ENCODE measurements at regions not wholly inside any gene's neighbourhood (a gene's known extent, or its start where the extent isn't known, plus 50 kb on each side); places are given as distances from the start of the nearest gene placed in this dataset.

DNA sequence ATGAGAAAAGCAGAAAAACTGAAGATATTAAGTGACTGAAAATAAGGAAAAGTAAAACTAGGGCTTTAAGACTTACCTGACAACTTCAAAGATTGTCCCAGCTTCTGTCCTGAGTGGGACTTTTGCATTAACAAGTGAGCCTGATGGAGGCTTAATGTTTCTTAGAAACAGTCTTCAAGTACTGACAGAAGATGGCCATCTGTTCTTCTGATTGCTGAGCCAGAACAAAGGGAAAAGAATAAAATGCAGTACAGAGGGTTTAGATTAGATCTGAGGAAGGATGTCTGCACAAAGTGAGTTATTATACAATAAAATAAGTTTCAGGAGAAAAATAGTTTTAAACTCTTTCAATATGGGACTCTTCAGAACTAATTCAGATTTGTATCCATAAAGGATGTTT lies 500.7 kb downstream of the CETN3 start:
- no peaks in the 10 kb centered on the region for H3K27me3 ChIP-seq (ENCODE audit: insufficient read depth, insufficient read length)
- H3K9ac ChIP-seq (ENCODE audit: insufficient read length, low read depth), result no peak overlapping the region
- no peaks in the 10 kb centered on the region for H3K36me3 ChIP-seq (ENCODE audit: insufficient read depth, insufficient read length, low read length)
- H3K4me3 ChIP-seq (ENCODE audit: insufficient read length, low read depth), result no peak overlapping the region
- no peaks in the 10 kb centered on the region for H3K9me3 ChIP-seq (ENCODE audit: insufficient read depth, low read length)
- TF ChIP-seq SUZ12 (IDR thresholded peaks at IDR 0.05; ENCODE audit: extremely low read depth, insufficient read depth, insufficient read length), result no peak
- no peak for TF ChIP-seq ZNF274 (IDR thresholded peaks at IDR 0.05; ENCODE audit: low read depth, low read length)
- no peak for TF ChIP-seq YY1 (IDR thresholded peaks at IDR 0.05; ENCODE audit: insufficient read depth, insufficient read length)
- no peaks in the 10 kb centered on the region for H3K4me1 ChIP-seq (ENCODE audit: insufficient read depth, insufficient read length)
- DNase-seq (ENCODE audit: low read depth, low spot score), result no peak

DNA sequence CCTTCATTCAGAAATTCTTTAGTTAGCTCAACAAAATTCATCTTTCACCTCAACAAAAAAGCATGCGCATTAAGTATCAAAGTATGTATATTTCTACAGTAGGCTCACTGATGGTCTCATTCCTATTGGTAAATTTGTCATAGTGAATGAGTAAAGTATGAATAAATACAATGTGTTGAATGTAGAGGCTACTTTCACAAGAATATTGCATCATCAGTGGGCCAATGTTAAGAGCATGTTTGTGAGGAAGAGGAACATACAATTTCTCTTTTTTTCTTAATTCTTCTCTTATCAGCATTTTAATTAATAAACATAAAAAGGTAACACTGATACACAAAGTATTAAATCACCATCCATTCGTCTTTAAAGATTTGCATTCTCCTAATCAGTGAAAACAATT lies 505.1 kb downstream of the CETN3 start:
- no peaks in the 10 kb centered on the region for H3K36me3 ChIP-seq (ENCODE audit: insufficient read depth, insufficient read length, low read length)
- TF ChIP-seq YY1 (IDR thresholded peaks at IDR 0.05; ENCODE audit: insufficient read depth, insufficient read length) (no peak), ZNF274 (IDR thresholded peaks at IDR 0.05; ENCODE audit: low read depth, low read length) (no peak), SUZ12 (IDR thresholded peaks at IDR 0.05; ENCODE audit: extremely low read depth, insufficient read depth, insufficient read length) (no peak)

DNA sequence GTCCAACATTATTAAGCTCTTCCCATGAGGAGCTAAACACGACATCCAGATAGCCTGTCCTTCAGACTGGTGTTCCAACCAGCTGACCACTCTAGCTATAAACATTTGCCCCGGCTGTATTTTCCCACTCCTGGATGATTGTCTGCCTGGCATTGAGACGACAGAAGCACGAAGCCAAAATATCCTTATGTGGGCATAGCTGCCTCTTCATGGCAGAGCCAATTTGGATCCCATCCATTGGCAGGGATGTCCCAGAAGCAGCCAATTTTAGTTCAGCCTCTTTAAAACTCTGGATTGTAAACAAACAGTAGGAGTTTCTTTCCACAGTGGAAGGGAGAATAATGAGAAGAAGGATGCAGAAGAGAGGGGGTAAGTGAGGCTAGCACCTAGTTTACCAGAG lies 507.6 kb downstream of the CETN3 start:
- DNase-seq (ENCODE audit: low read depth, low spot score), result no peak
- Histone ChIP-seq H3K27me3 (ENCODE audit: insufficient read depth, insufficient read length) (no peaks in the 10 kb centered on the region), H3K4me3 (ENCODE audit: insufficient read length, low read depth) (no peak overlapping the region), H3K9ac (ENCODE audit: insufficient read length, low read depth) (no peak overlapping the region), H3K4me1 (ENCODE audit: insufficient read depth, insufficient read length) (no peaks in the 10 kb centered on the region), H3K9me3 (ENCODE audit: insufficient read depth, low read length) (no peaks in the 10 kb centered on the region), H3K36me3 (ENCODE audit: insufficient read depth, insufficient read length, low read length) (no peaks in the 10 kb centered on the region)
- TF ChIP-seq ZNF274 (IDR thresholded peaks at IDR 0.05; ENCODE audit: low read depth, low read length), result no peak
- TF ChIP-seq SUZ12 (IDR thresholded peaks at IDR 0.05; ENCODE audit: extremely low read depth, insufficient read depth, insufficient read length), result no peak
- TF ChIP-seq YY1 (IDR thresholded peaks at IDR 0.05; ENCODE audit: insufficient read depth, insufficient read length), result no peak

More for the DNA sequence above, 505.1 kb downstream of the CETN3 start:
- no peaks in the 10 kb centered on the region for H3K4me1 ChIP-seq (ENCODE audit: insufficient read depth, insufficient read length)
- no peak overlapping the region for H3K9ac ChIP-seq (ENCODE audit: insufficient read length, low read depth)
- no peak for DNase-seq (ENCODE audit: low read depth, low spot score)
- no peaks in the 10 kb centered on the region for H3K9me3 ChIP-seq (ENCODE audit: insufficient read depth, low read length)
- H3K4me3 ChIP-seq (ENCODE audit: insufficient read length, low read depth), result no peak overlapping the region
- no peaks in the 10 kb centered on the region for H3K27me3 ChIP-seq (ENCODE audit: insufficient read depth, insufficient read length)

DNA sequence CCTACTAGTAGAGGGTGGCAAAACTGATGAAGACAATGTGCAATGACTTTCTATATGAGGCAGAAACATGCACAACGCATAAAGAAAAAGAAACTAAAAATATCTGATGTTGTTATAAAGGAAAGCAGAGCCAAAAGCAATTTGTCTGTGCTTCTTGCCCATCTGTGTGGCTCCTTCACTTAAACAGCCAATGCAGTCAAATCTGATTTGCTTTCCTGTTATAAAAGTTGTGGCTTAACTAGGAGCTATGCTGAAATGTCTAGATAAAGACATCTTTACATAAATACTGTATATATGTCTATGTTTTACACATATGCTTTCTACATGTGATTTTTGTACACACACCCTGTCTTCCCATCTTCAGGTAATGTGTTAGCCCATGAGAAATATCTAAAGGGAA lies 508.2 kb downstream of the CETN3 start:
- no peaks in the 10 kb centered on the region for H3K4me1 ChIP-seq (ENCODE audit: insufficient read depth, insufficient read length)
- no peaks in the 10 kb centered on the region for H3K27me3 ChIP-seq (ENCODE audit: insufficient read depth, insufficient read length)
- H3K36me3 ChIP-seq (ENCODE audit: insufficient read depth, insufficient read length, low read length), result no peaks in the 10 kb centered on the region
- TF ChIP-seq ZNF274 (IDR thresholded peaks at IDR 0.05; ENCODE audit: low read depth, low read length) (no peak), SUZ12 (IDR thresholded peaks at IDR 0.05; ENCODE audit: extremely low read depth, insufficient read depth, insufficient read length) (no peak), YY1 (IDR thresholded peaks at IDR 0.05; ENCODE audit: insufficient read depth, insufficient read length) (no peak)
- H3K4me3 ChIP-seq (ENCODE audit: insufficient read length, low read depth), result no peak overlapping the region
- no peaks in the 10 kb centered on the region for H3K9me3 ChIP-seq (ENCODE audit: insufficient read depth, low read length)
- no peak for DNase-seq (ENCODE audit: low read depth, low spot score)
- no peak overlapping the region for H3K9ac ChIP-seq (ENCODE audit: insufficient read length, low read depth)

DNA sequence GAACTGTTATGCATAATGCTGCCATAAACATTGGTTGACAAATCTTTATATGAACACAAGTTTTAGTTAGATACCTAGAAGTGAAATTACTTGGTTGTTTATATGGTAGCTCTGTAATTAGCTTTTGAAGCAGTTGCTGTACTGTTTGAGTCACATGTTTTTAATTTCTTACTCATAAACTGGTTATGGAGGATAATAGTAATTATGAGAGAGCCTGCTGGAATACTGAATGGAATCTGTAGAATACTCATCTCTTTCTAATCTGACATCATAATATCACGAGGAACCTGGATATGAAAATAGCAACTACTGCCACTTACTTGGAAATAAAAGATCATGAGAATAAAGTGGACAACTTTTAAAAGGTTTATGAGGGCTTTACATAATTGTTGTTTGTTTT lies 509.2 kb downstream of the CETN3 start:
- Histone ChIP-seq H3K4me3 (ENCODE audit: insufficient read length, low read depth) (no peak overlapping the region), H3K4me1 (ENCODE audit: insufficient read depth, insufficient read length) (no peaks in the 10 kb centered on the region)

DNA sequence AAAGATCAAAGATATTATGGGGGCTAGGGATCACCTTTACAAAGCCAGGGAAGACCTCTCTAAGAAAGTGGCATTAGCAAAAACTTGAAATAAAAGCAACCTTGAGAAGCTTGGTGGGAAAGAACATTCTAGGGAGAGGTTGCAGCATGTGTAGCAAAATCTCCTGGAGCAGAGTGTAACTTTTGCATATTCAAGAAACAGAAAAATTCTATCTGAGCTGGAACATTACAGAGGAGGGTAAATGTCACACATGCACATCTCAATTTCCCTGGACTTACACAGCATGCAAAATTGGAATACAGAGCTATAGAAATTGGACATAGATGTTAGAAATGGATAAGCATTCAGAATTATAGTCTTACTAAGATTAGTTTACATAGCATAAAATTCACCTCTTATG lies 510.0 kb downstream of the CETN3 start:
- Histone ChIP-seq H3K9ac (ENCODE audit: insufficient read length, low read depth) (no peak overlapping the region), H3K4me3 (ENCODE audit: insufficient read length, low read depth) (no peak overlapping the region), H3K9me3 (ENCODE audit: insufficient read depth, low read length) (peaks cover 2% of the 10 kb centered on the region; the same call in 1 of the 2 replicates), H3K4me1 (ENCODE audit: insufficient read depth, insufficient read length) (no peaks in the 10 kb centered on the region), H3K36me3 (ENCODE audit: insufficient read depth, insufficient read length, low read length) (no peaks in the 10 kb centered on the region), H3K27me3 (ENCODE audit: insufficient read depth, insufficient read length) (no peaks in the 10 kb centered on the region)
- DNase-seq (ENCODE audit: low read depth, low spot score), result no peak
- TF ChIP-seq SUZ12 (IDR thresholded peaks at IDR 0.05; ENCODE audit: extremely low read depth, insufficient read depth, insufficient read length) (no peak), YY1 (IDR thresholded peaks at IDR 0.05; ENCODE audit: insufficient read depth, insufficient read length) (no peak), ZNF274 (IDR thresholded peaks at IDR 0.05; ENCODE audit: low read depth, low read length) (no peak)

More for the DNA sequence above, 509.2 kb downstream of the CETN3 start:
- DNase-seq (ENCODE audit: low read depth, low spot score), result no peak
- Histone ChIP-seq H3K36me3 (ENCODE audit: insufficient read depth, insufficient read length, low read length) (no peaks in the 10 kb centered on the region), H3K9me3 (ENCODE audit: insufficient read depth, low read length) (no peaks in the 10 kb centered on the region), H3K27me3 (ENCODE audit: insufficient read depth, insufficient read length) (no peaks in the 10 kb centered on the region), H3K9ac (ENCODE audit: insufficient read length, low read depth) (no peak overlapping the region)
- TF ChIP-seq SUZ12 (IDR thresholded peaks at IDR 0.05; ENCODE audit: extremely low read depth, insufficient read depth, insufficient read length), result no peak
- no peak for TF ChIP-seq YY1 (IDR thresholded peaks at IDR 0.05; ENCODE audit: insufficient read depth, insufficient read length)
- TF ChIP-seq ZNF274 (IDR thresholded peaks at IDR 0.05; ENCODE audit: low read depth, low read length), result no peak

DNA sequence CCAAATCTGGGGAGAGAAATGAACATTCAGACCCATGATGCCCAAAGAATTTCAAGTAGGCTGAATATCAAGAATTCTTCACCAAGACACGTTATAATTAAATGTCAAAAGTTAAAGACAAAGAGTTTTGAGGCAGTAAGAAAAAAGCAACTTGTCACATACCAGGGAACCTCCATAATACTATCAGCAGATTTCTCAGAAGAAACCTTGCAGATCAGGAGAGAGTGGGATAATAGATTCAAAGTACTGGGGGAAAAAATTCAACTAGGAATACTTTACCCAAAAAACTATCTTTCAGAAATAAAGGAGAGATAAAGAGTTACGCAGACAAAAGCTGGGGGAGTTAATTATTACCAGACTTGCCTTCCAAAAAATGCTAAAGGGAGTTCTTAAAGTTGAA lies 516.0 kb downstream of the CETN3 start:
- no peak for DNase-seq (ENCODE audit: low read depth, low spot score)
- H3K4me3 ChIP-seq (ENCODE audit: insufficient read length, low read depth), result no peak overlapping the region
- H3K27me3 ChIP-seq (ENCODE audit: insufficient read depth, insufficient read length), result no peaks in the 10 kb centered on the region
- no peaks in the 10 kb centered on the region for H3K36me3 ChIP-seq (ENCODE audit: insufficient read depth, insufficient read length, low read length)
- H3K9ac ChIP-seq (ENCODE audit: insufficient read length, low read depth), result no peak overlapping the region
- TF ChIP-seq ZNF274 (IDR thresholded peaks at IDR 0.05; ENCODE audit: low read depth, low read length) (no peak), SUZ12 (IDR thresholded peaks at IDR 0.05; ENCODE audit: extremely low read depth, insufficient read depth, insufficient read length) (no peak)
- no peaks in the 10 kb centered on the region for H3K4me1 ChIP-seq (ENCODE audit: insufficient read depth, insufficient read length)
- H3K9me3 ChIP-seq (ENCODE audit: insufficient read depth, low read length), result peaks cover 19% of the 10 kb centered on the region; the same call in 1 of the 2 replicates

DNA sequence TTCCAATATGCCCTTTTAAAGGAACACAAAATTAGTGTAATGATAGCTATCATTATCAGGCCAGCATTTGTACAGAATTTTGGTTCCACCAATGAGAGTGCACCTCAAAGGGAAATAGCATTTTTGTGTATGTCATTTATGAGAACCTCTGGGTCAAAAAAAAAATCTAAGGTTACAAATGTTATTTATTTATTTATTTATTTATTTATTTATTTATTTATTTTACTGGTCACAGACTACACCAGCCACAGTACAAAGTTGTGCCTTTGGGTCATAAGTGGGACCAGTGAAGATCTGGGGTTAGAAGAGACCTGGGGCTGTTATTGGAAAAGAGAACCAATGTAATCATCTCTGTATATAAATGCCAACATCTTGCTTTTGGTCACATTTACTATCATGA lies 523.9 kb downstream of the CETN3 start:
- H3K9me3 ChIP-seq (ENCODE audit: insufficient read depth, low read length), result no peaks in the 10 kb centered on the region
- no peak overlapping the region for H3K4me3 ChIP-seq (ENCODE audit: insufficient read length, low read depth)
- no peaks in the 10 kb centered on the region for H3K27me3 ChIP-seq (ENCODE audit: insufficient read depth, insufficient read length)
- H3K36me3 ChIP-seq (ENCODE audit: insufficient read depth, insufficient read length, low read length), result no peaks in the 10 kb centered on the region
- H3K4me1 ChIP-seq (ENCODE audit: insufficient read depth, insufficient read length), result no peaks in the 10 kb centered on the region
- DNase-seq (ENCODE audit: low read depth, low spot score), result no peak
- TF ChIP-seq ZNF274 (IDR thresholded peaks at IDR 0.05; ENCODE audit: low read depth, low read length) (no peak), YY1 (IDR thresholded peaks at IDR 0.05; ENCODE audit: insufficient read depth, insufficient read length) (no peak), SUZ12 (IDR thresholded peaks at IDR 0.05; ENCODE audit: extremely low read depth, insufficient read depth, insufficient read length) (no peak)
- no peak overlapping the region for H3K9ac ChIP-seq (ENCODE audit: insufficient read length, low read depth)

All from NT2/D1 (cell line).